Heart left ventricle (tissue), 13 donors: ENCODE measurements at regions not wholly inside any gene's neighbourhood (a gene's known extent, or its start where the extent isn't known, plus 50 kb on each side); places are given as distances from the start of the nearest gene placed in this dataset.

Source experiments
- CTCF ChIP-seq, 12 donors: fragments of 200-600 bp; sonication (generic) in 4 of 12; IDR thresholded peaks; one replicate each; pipeline versions ENCODE4 v1.5.0 to v1.8.0; 2018 to 2022; ENCODE audit warnings: antibody characterized with exemption in 12 of 12, mild to moderate bottlenecking in 5 of 12
- POLR2A ChIP-seq, 2 donors: fragments of 450-650 bp; IDR thresholded peaks; one replicate each; pipeline ENCODE4 v1.6.1; 2017; ENCODE audit warnings: antibody characterized with exemption in 2 of 2, mild to moderate bottlenecking in 2 of 2, moderate library complexity in 2 of 2
- donor health status: ischemic (EF 13 %, LVEDD 7.1; RV severe dilation, severe dysfunction).
- donor health status: DM: no; HTN: yes; CAD: no.
- donor health status: DM: no; HTN: no; CAD: no.
- donor health status: ischemic (EF 25% LVEDD 6.9; RV normal size, moderate dysfunction).
- donor health status: ischemic (EF 25% LVEDD 5.7; RV mildly dilated, moderate dysfunction).
- donor health status: ischemic (EF 35%, LVEDD 5.7; RV mildly dilated, moderate dysfunction).
- donor health status: nonischemic (EF 11% LVEDD 7.7; RV severe dilation, severe dysfunction).
- donor health status: DM: yes; HTN: yes; CAD: no.
- donor health status: PGD.
- donor health status: ischemic (EF 29% LVEDD 5.4; RV normal size, mild dysfunction).
- donor health status: nonischemic (EF 23%, LVEDD 6.1; RV moderate dilation, normal function).

- TF ChIP-seq CTCF (IDR thresholded peaks at IDR 0.05) (no peak), POLR2A (IDR thresholded peaks at IDR 0.05) (no peak)
These were observed 252.3 kb upstream of the ZP4 start for GRCh38 chr1:238143038-238143437.
